Progenitor cell of endocrine pancreas (in vitro differentiated cells): ENCODE measurements at regions not wholly inside any gene's neighbourhood (a gene's known extent, or its start where the extent isn't known, plus 50 kb on each side); places are given as distances from the start of the nearest gene placed in this dataset.

ENCODE experiments used
- DNase-seq: peaks from one replicate; pipeline ENCODE4 v3.0.0; 2021; ENCODE audit warnings: low spot score; ENCODE audit not compliant: unreplicated experiment
- H3K27ac Mint-ChIP-seq: 2 replicates; pipeline ENCODE4 v1.8.0; 2021; ENCODE audit warnings: mild to moderate bottlenecking, moderate library complexity, mixed read lengths
- H3K27me3 Mint-ChIP-seq: 2 replicates; pipeline ENCODE4 v1.8.0; 2021; ENCODE audit warnings: mixed read lengths
- H3K36me3 Mint-ChIP-seq: 2 replicates; pipeline ENCODE4 v1.8.0; 2022; ENCODE audit warnings: mixed read lengths; ENCODE audit not compliant: insufficient read depth
- H3K4me1 Mint-ChIP-seq: 2 replicates; pipeline ENCODE4 v1.8.0; 2021; ENCODE audit warnings: low read depth, mixed read lengths
- H3K4me3 Mint-ChIP-seq: 2 replicates; pipeline ENCODE4 v1.8.0; 2021; ENCODE audit warnings: low read depth, mild to moderate bottlenecking, moderate library complexity, mixed read lengths
- H3K9me3 Mint-ChIP-seq: 2 replicates; pipeline ENCODE4 v1.8.0; 2021; ENCODE audit warnings: low read depth, mixed read lengths
- CTCF ChIP-seq: fragments of 200-600 bp; sonication (generic); IDR thresholded peaks from one replicate; pipeline ENCODE4 v1.5.0; 2021; ENCODE audit warnings: antibody characterized with exemption, mild to moderate bottlenecking; ENCODE audit not compliant: unreplicated experiment

- H3K27me3 Mint-ChIP-seq: no peaks in the 10 kb centered on the region
- peak overlapping the region; percentile 11 for H3K27ac Mint-ChIP-seq
- H3K4me1 Mint-ChIP-seq: peaks cover 28% of the 10 kb centered on the region
- TF ChIP-seq CTCF: no peak
- peaks cover 19% of the 10 kb centered on the region for H3K9me3 Mint-ChIP-seq
- no peak for DNase-seq
- peak overlapping the region; percentile 1 for H3K4me3 Mint-ChIP-seq
- peaks cover 10% of the 10 kb centered on the region for H3K36me3 Mint-ChIP-seq
Measured at GRCh38 chr5:28516722-28517121, 1478.3 kb upstream of the CDH9 start.

- H3K9me3 Mint-ChIP-seq: peaks cover 13% of the 10 kb centered on the region
- H3K4me3 Mint-ChIP-seq: no peak overlapping the region
- no peak for DNase-seq
- no peak for TF ChIP-seq CTCF
- H3K27ac Mint-ChIP-seq: no peak overlapping the region
- H3K27me3 Mint-ChIP-seq: no peaks in the 10 kb centered on the region
- peaks cover 30% of the 10 kb centered on the region for H3K4me1 Mint-ChIP-seq
- H3K36me3 Mint-ChIP-seq: peaks cover 2% of the 10 kb centered on the region
Measured at GRCh38 chr5:28512648-28513047, 1474.3 kb upstream of the CDH9 start.

- no peaks in the 10 kb centered on the region for H3K27me3 Mint-ChIP-seq
- no peak for TF ChIP-seq CTCF
- H3K4me3 Mint-ChIP-seq: no peak overlapping the region
- DNase-seq: no peak
- H3K4me1 Mint-ChIP-seq: no peaks in the 10 kb centered on the region
- H3K9me3 Mint-ChIP-seq: peaks cover 9% of the 10 kb centered on the region
- no peak overlapping the region for H3K27ac Mint-ChIP-seq
- peaks cover 2% of the 10 kb centered on the region for H3K36me3 Mint-ChIP-seq
Measured at GRCh38 chr5:28505121-28505520, 1466.7 kb upstream of the CDH9 start.

GRCh38 chr5:28500511-28500910 lies 1462.1 kb upstream of the CDH9 start:
- no peaks in the 10 kb centered on the region for H3K9me3 Mint-ChIP-seq
- no peaks in the 10 kb centered on the region for H3K27me3 Mint-ChIP-seq
- H3K4me1 Mint-ChIP-seq: peaks cover 1% of the 10 kb centered on the region
- H3K4me3 Mint-ChIP-seq: no peak overlapping the region
- H3K36me3 Mint-ChIP-seq: no peaks in the 10 kb centered on the region
- DNase-seq: no peak
- no peak overlapping the region for H3K27ac Mint-ChIP-seq
- TF ChIP-seq CTCF: no peak

GRCh38 chr5:28499766-28500290 lies 1461.4 kb upstream of the CDH9 start:
- H3K4me1 Mint-ChIP-seq: peaks cover 1% of the 10 kb centered on the region
- H3K9me3 Mint-ChIP-seq: no peaks in the 10 kb centered on the region
- H3K36me3 Mint-ChIP-seq: no peaks in the 10 kb centered on the region
- DNase-seq: no peak
- H3K4me3 Mint-ChIP-seq: no peak overlapping the region
- H3K27ac Mint-ChIP-seq: no peak overlapping the region
- no peaks in the 10 kb centered on the region for H3K27me3 Mint-ChIP-seq
- TF ChIP-seq CTCF: no peak
